Non-pigmented ciliary epithelial cell (primary cell): ENCODE measurements at regions not wholly inside any gene's neighbourhood (a gene's known extent, or its start where the extent isn't known, plus 50 kb on each side); places are given as distances from the start of the nearest gene placed in this dataset.
"Not testable (repeated sequence)": the region's sequence is repeated elsewhere in the genome, so short reads cannot be mapped to it uniquely, and the experiment has no call there.

Source experiments
- DNase-seq: peaks from one replicate; pipeline ENCODE4 v3.0.0-alpha.2; 2010; ENCODE audit warnings: low read depth

- no peak for DNase-seq
These were observed 1053.2 kb downstream of the REEP3 start for GRCh38 chr10:64574371-64574770.

- DNase-seq, result no peak
These were observed 1055.3 kb downstream of the REEP3 start for GRCh38 chr10:64576497-64576896.

GRCh38 chr10:64578757-64579156, 1057.6 kb downstream of the REEP3 start:
- DNase-seq, result not testable (repeated sequence)

- no peak for DNase-seq
These were observed 1065.8 kb downstream of the REEP3 start for GRCh38 chr10:64586934-64587503.

GRCh38 chr10:64594072-64594471, 1072.9 kb downstream of the REEP3 start:
- no peak for DNase-seq

- no peak for DNase-seq
These were observed 1077.4 kb downstream of the REEP3 start for GRCh38 chr10:64598600-64598999.

GRCh38 chr10:64601298-64601697, 1080.1 kb downstream of the REEP3 start:
- no peak for DNase-seq

- no peak for DNase-seq
These were observed 1095.9 kb downstream of the REEP3 start for GRCh38 chr10:64617085-64617484.

GRCh38 chr10:64619102-64619501, 1097.9 kb downstream of the REEP3 start:
- no peak for DNase-seq

GRCh38 chr10:64626924-64627323, 1105.7 kb downstream of the REEP3 start:
- DNase-seq, result no peak

- DNase-seq, result no peak
These were observed 1109.3 kb downstream of the REEP3 start for GRCh38 chr10:64630534-64630933.

- no peak for DNase-seq
These were observed 1114.7 kb downstream of the REEP3 start for GRCh38 chr10:64635906-64636305.

GRCh38 chr10:64636461-64636860, 1115.3 kb downstream of the REEP3 start:
- no peak for DNase-seq

- no peak for DNase-seq
These were observed 1116.7 kb downstream of the REEP3 start for GRCh38 chr10:64637939-64638338.

- no peak for DNase-seq
These were observed 1127.7 kb downstream of the REEP3 start for GRCh38 chr10:64648915-64649314.

- DNase-seq, result no peak
These were observed 1137.3 kb downstream of the REEP3 start for GRCh38 chr10:64658528-64658927.

GRCh38 chr10:64659311-64659710, 1138.1 kb downstream of the REEP3 start:
- DNase-seq, result no peak

GRCh38 chr10:64682043-64682442, 1160.8 kb downstream of the REEP3 start:
- no peak for DNase-seq

GRCh38 chr10:64690194-64690593, 1169.0 kb downstream of the REEP3 start:
- DNase-seq, result no peak

GRCh38 chr10:64699244-64699643, 1178.0 kb downstream of the REEP3 start:
- DNase-seq, result no peak

- DNase-seq, result not testable (repeated sequence)
These were observed 1180.9 kb downstream of the REEP3 start for GRCh38 chr10:64702086-64702485.

GRCh38 chr10:64708884-64709681, 1187.9 kb downstream of the REEP3 start:
- no peak for DNase-seq

- no peak for DNase-seq
These were observed 1205.3 kb downstream of the REEP3 start for GRCh38 chr10:64726466-64726865.

GRCh38 chr10:64731016-64731415, 1209.8 kb downstream of the REEP3 start:
- DNase-seq, result no peak
